H9 (cell line): ENCODE measurements at regions not wholly inside any gene's neighbourhood (a gene's known extent, or its start where the extent isn't known, plus 50 kb on each side); places are given as distances from the start of the nearest gene placed in this dataset.

Experiments
- DNase-seq: peaks from one replicate; pipeline ENCODE4 v3.0.0-alpha.2; 2017
- H2AFZ ChIP-seq: one replicate; pipeline ENCODE4 v1.6.1; 2013; ENCODE audit warnings: mild to moderate bottlenecking, low read length, control low read depth, moderate library complexity
- H2AK5ac ChIP-seq: 2 replicates; pipeline ENCODE4 v1.6.1; 2013; ENCODE audit warnings: low read length, control low read depth, mixed read lengths; ENCODE audit not compliant: insufficient read length
- H2BK120ac ChIP-seq: one replicate; pipeline ENCODE4 v1.6.1; 2013; ENCODE audit warnings: low read depth, mild to moderate bottlenecking, low read length, control low read depth, inconsistent platforms; ENCODE audit not compliant: poor library complexity, severe bottlenecking
- H2BK12ac ChIP-seq: 2 replicates; pipeline ENCODE4 v1.6.1; 2013; ENCODE audit warnings: low read length, control low read depth, mixed read lengths, low read depth; ENCODE audit not compliant: insufficient read length
- H2BK15ac ChIP-seq: 2 replicates; pipeline ENCODE4 v1.6.1; 2013; ENCODE audit warnings: low read depth, low read length, control low read depth
- H2BK20ac ChIP-seq: one replicate; pipeline ENCODE4 v1.6.1; 2013; ENCODE audit warnings: low read depth, mild to moderate bottlenecking, low read length, control low read depth, inconsistent platforms; ENCODE audit not compliant: poor library complexity, severe bottlenecking
- H2BK5ac ChIP-seq: 2 replicates; pipeline ENCODE4 v1.6.1; 2013; ENCODE audit warnings: low read length, control low read depth, mixed read lengths; ENCODE audit not compliant: insufficient read length
- H3K14ac ChIP-seq: 2 replicates; pipeline ENCODE4 v1.6.1; 2013; ENCODE audit warnings: low read length, control low read depth; ENCODE audit not compliant: insufficient read depth
- H3K18ac ChIP-seq: 2 replicates; pipeline ENCODE4 v1.6.1; 2013; ENCODE audit warnings: low read depth, mild to moderate bottlenecking, mixed read lengths, low read length, control low read depth; ENCODE audit not compliant: insufficient read length
- H3K23ac ChIP-seq: 2 replicates; pipeline ENCODE4 v1.6.1; 2013; ENCODE audit warnings: low read length, control low read depth, mixed read lengths, low read depth; ENCODE audit not compliant: insufficient read length
- H3K23me2 ChIP-seq: 2 replicates; pipeline ENCODE4 v1.6.1; 2013; ENCODE audit warnings: low read depth, mild to moderate bottlenecking, mixed read lengths, low read length, control low read depth; ENCODE audit not compliant: insufficient read length, poor library complexity, severe bottlenecking
- H3K27ac ChIP-seq: 2 replicates; pipeline ENCODE4 v1.5.1; 2013; ENCODE audit warnings: low read length, control low read depth, mixed read lengths, low read depth; ENCODE audit not compliant: insufficient read length
- H3K27me3 ChIP-seq: 2 replicates; pipeline ENCODE4 v1.6.1; 2013; ENCODE audit warnings: low read length, control low read depth, inconsistent platforms; ENCODE audit not compliant: insufficient read depth
- H3K4ac ChIP-seq: 2 replicates; pipeline ENCODE4 v1.6.1; 2013; ENCODE audit warnings: low read depth, mild to moderate bottlenecking, control low read depth, inconsistent platforms, low read length, moderate library complexity
- H3K4me1 ChIP-seq: 2 replicates; pipeline ENCODE4 v1.6.1; 2013; ENCODE audit warnings: low read length, control low read depth, inconsistent platforms; ENCODE audit not compliant: insufficient read depth
- H3K4me2 ChIP-seq: 2 replicates; pipeline ENCODE4 v1.6.1; 2013; ENCODE audit warnings: low read length, control low read depth, mixed read lengths; ENCODE audit not compliant: insufficient read length, insufficient read depth
- H3K56ac ChIP-seq: 2 replicates; pipeline ENCODE4 v1.6.1; 2013; ENCODE audit warnings: low read depth, mild to moderate bottlenecking, mixed read lengths, low read length, control low read depth; ENCODE audit not compliant: insufficient read length
- H3K79me1 ChIP-seq: 2 replicates; pipeline ENCODE4 v1.6.1; 2013; ENCODE audit warnings: low read depth, mild to moderate bottlenecking, moderate library complexity, low read length, control low read depth, inconsistent platforms; ENCODE audit not compliant: insufficient read depth, poor library complexity, severe bottlenecking
- H3K79me2 ChIP-seq: 2 replicates; pipeline ENCODE4 v1.6.1; 2013; ENCODE audit warnings: low read length, control low read depth, inconsistent platforms; ENCODE audit not compliant: insufficient read depth
- H3K9ac ChIP-seq: 2 replicates; pipeline ENCODE4 v1.6.1; 2013; ENCODE audit warnings: low read length, control low read depth, mixed read lengths; ENCODE audit not compliant: insufficient read length; ENCODE audit errors: extremely low read depth
- H3K9me3 ChIP-seq: one replicate; pipeline ENCODE4 v1.6.1; 2013; ENCODE audit warnings: low read depth, low read length, inconsistent platforms; ENCODE audit not compliant: control insufficient read depth
- H3T11ph ChIP-seq: one replicate; pipeline ENCODE4 v1.6.1; 2013; ENCODE audit warnings: mild to moderate bottlenecking, low read length, control low read depth, inconsistent platforms
- H4K20me1 ChIP-seq: one replicate; pipeline ENCODE4 v1.6.1; 2013; ENCODE audit not compliant: control insufficient read depth, insufficient read length, insufficient read depth
- H4K5ac ChIP-seq: 2 replicates; pipeline ENCODE4 v1.6.1; 2013; ENCODE audit warnings: low read depth, mild to moderate bottlenecking, mixed read lengths, low read length, control low read depth; ENCODE audit not compliant: insufficient read length
- H4K8ac ChIP-seq: replicated peaks from 2 replicates; pipeline ENCODE4 v1.6.1; 2013; ENCODE audit warnings: low read length, control low read depth, mixed read lengths, low read depth; ENCODE audit not compliant: insufficient read length
- H4K91ac ChIP-seq: 2 replicates; pipeline ENCODE4 v1.6.1; 2013; ENCODE audit warnings: low read depth, mild to moderate bottlenecking, moderate library complexity, mixed read lengths, low read length, control low read depth; ENCODE audit not compliant: insufficient read length
- H3K27ac Mint-ChIP-seq, 3 experiments: 2 replicates in 2 of 3; 3 replicates in 1 of 3; pipeline ENCODE4 v1.8.0; 2020 to 2021; ENCODE audit warnings: mixed read lengths in 3 of 3, mild to moderate bottlenecking in 1 of 3, moderate library complexity in 1 of 3
- H3K27me3 Mint-ChIP-seq: 2 replicates; pipeline ENCODE4 v1.8.0; 2021; ENCODE audit warnings: low read depth, mild to moderate bottlenecking, moderate library complexity, mixed read lengths
- H3K36me3 Mint-ChIP-seq, 3 experiments: 2 replicates in 2 of 3; 3 replicates in 1 of 3; pipeline ENCODE4 v1.8.0; 2020 to 2021; ENCODE audit warnings: low read depth in 3 of 3, mixed read lengths in 3 of 3; ENCODE audit not compliant: insufficient read depth in 1 of 3
- H3K4me1 Mint-ChIP-seq, 2 experiments: 2 replicates each; pipeline ENCODE4 v1.8.0; 2020; ENCODE audit warnings: mixed read lengths in 2 of 2
- H3K4me3 Mint-ChIP-seq, 2 experiments: 2 replicates in 1 of 2; 3 replicates in 1 of 2; pipeline ENCODE4 v1.8.0; 2020 to 2021; ENCODE audit warnings: mild to moderate bottlenecking in 2 of 2, mixed read lengths in 2 of 2, moderate library complexity in 1 of 2
- H3K9me3 Mint-ChIP-seq, 2 experiments: 2 replicates in 1 of 2; 3 replicates in 1 of 2; pipeline ENCODE4 v1.8.0; 2020; ENCODE audit warnings: mild to moderate bottlenecking in 2 of 2, mixed read lengths in 2 of 2, moderate library complexity in 1 of 2
- CTCF ChIP-seq: fragments of 200-600 bp; sonication (generic); conservative IDR thresholded peaks from 3 replicates; pipeline ENCODE4 v1.8.0; 2021; ENCODE audit warnings: antibody characterized with exemption, mild to moderate bottlenecking
- WGBS: extraction: QIAGEN DNeasy Blood & Tissue Kit; methylation state at CpG from one replicate; pipeline ENCODE4 v1.1.7; 2013; ENCODE audit warnings: missing lambda C conversion rate, low lambda C conversion rate, mixed read lengths; ENCODE audit not compliant: insufficient read length; ENCODE audit errors: extremely low coverage; 5-methylcytosine and 5-hydroxymethylcytosine counted together

DNA sequence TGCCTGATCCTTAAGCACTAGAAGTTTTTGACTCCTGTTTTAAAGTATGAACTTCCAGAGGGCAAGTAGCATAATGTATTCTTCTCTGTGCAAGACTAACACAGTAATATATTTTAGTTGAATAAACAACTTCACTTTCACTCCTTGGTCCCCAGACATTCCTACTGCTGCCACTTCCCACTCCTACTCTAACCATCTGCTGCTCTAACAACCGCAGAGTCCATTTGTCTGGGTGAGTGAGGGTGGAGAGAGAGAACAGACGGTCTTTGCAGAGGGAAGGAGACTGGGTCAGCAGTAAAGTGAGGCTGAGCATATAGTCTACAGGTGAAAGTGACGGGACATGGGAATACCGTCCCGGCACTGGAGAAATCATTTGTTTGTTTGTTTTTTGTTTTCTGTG, 301.0 kb upstream of the SLCO3A1 start:
- no peak for DNase-seq
- WGBS, result no CpG with 5 or more reads among the region's 5 CpGs
- H3K23me2 ChIP-seq, result no peaks in the 10 kb centered on the region
- no peak overlapping the region for H2BK120ac ChIP-seq
- Mint-ChIP-seq H3K9me3 (no peaks in the 10 kb centered on the region), H3K27ac (no peak overlapping the region), H3K36me3 (no peaks in the 10 kb centered on the region), H3K4me1 (peaks cover 18 to 27% of the 10 kb centered on the region in 2 experiments), H3K4me3 (no peak overlapping the region), H3K27me3 (no peaks in the 10 kb centered on the region)
- no peak overlapping the region for H2AK5ac ChIP-seq
- H3K79me1 ChIP-seq, result no peaks in the 10 kb centered on the region
- no peak overlapping the region for H3T11ph ChIP-seq
- no peak overlapping the region for H2BK15ac ChIP-seq
- H3K4ac ChIP-seq, result no peak overlapping the region
- H3K9me3 ChIP-seq, result no peaks in the 10 kb centered on the region
- H2AFZ ChIP-seq, result no peak overlapping the region
- H4K8ac ChIP-seq, result no peak overlapping the region
- H3K23ac ChIP-seq, result no peak overlapping the region
- no peak overlapping the region for H2BK20ac ChIP-seq
- no peaks in the 10 kb centered on the region for H3K27me3 ChIP-seq
- H3K18ac ChIP-seq, result no peak overlapping the region
- H3K14ac ChIP-seq, result no peak overlapping the region
- H2BK5ac ChIP-seq, result no peak overlapping the region
- H4K20me1 ChIP-seq, result no peaks in the 10 kb centered on the region
- H3K27ac ChIP-seq, result no peak overlapping the region
- no peak overlapping the region for H3K4me2 ChIP-seq
- H3K79me2 ChIP-seq, result no peaks in the 10 kb centered on the region
- no peak overlapping the region for H4K91ac ChIP-seq
- H3K4me1 ChIP-seq, result no peaks in the 10 kb centered on the region
- no peak overlapping the region for H3K56ac ChIP-seq
- H3K9ac ChIP-seq, result no peak overlapping the region
- no peak for TF ChIP-seq CTCF
- no peak overlapping the region for H2BK12ac ChIP-seq
- H4K5ac ChIP-seq, result no peak overlapping the region
